H1 (cell line): ENCODE measurements at regions not wholly inside any gene's neighbourhood (a gene's known extent, or its start where the extent isn't known, plus 50 kb on each side); places are given as distances from the start of the nearest gene placed in this dataset.

Experiments used
- BCL11A ChIP-seq, 2 experiments: IDR thresholded peaks; one replicate each; pipeline ENCODE4 v1.6.1; 2011; ENCODE audit warnings: low read depth in 2 of 2, low read length in 2 of 2, mild to moderate bottlenecking in 2 of 2
- CHD7 ChIP-seq: fragments of 300-600 bp; sonication (generic); IDR thresholded peaks from 2 replicates; pipeline ENCODE4 v1.7.1; 2012; ENCODE audit warnings: low read length, moderate library complexity, mild to moderate bottlenecking, inconsistent platforms; ENCODE audit not compliant: insufficient replicate concordance
- CREB1 ChIP-seq: IDR thresholded peaks from 2 replicates; pipeline ENCODE4 v1.6.1; 2012; ENCODE audit warnings: inconsistent platforms
- EGR1 ChIP-seq: IDR thresholded peaks from 2 replicates; pipeline ENCODE4 v1.6.1; 2011; ENCODE audit warnings: low read depth, low read length, borderline replicate concordance
- EP300 ChIP-seq, 2 experiments: IDR thresholded peaks; 1 replicate in 1 of 2; 2 replicates in 1 of 2; pipeline ENCODE4 v1.6.1; 2011 to 2012; ENCODE audit warnings: low read depth in 2 of 2, low read length in 2 of 2, mild to moderate bottlenecking in 2 of 2, borderline replicate concordance in 1 of 2, inconsistent platforms in 1 of 2, moderate library complexity in 1 of 2
- EZH2 ChIP-seq: fragments of 200-600 bp; sonication (generic); IDR thresholded peaks from 2 replicates; pipeline ENCODE4 v1.7.1; 2012; ENCODE audit warnings: low read depth, mild to moderate bottlenecking, moderate library complexity, low read length, inconsistent platforms; ENCODE audit not compliant: severe bottlenecking
- JUN ChIP-seq: IDR thresholded peaks from 2 replicates; pipeline ENCODE4 v1.6.1; 2011; ENCODE audit warnings: low read depth, mild to moderate bottlenecking, improper control_type of control experiment, low read length
- KDM1A ChIP-seq: fragments of 200-600, 300-600 bp; sonication (generic); IDR thresholded peaks from 2 replicates; pipeline ENCODE4 v1.7.1; 2016; ENCODE audit warnings: mild to moderate bottlenecking, low read length, borderline replicate concordance
- RBBP5 ChIP-seq: IDR thresholded peaks from 2 replicates; pipeline ENCODE4 v1.7.1; 2012; ENCODE audit warnings: low read depth, mild to moderate bottlenecking, inconsistent platforms, low read length, moderate library complexity, borderline replicate concordance
- RFX5 ChIP-seq: IDR thresholded peaks from 2 replicates; pipeline ENCODE4 v1.6.1; 2011; ENCODE audit warnings: low read depth, low read length, improper control_type of control experiment, borderline replicate concordance
- SIRT6 ChIP-seq: IDR thresholded peaks from one replicate; pipeline ENCODE4 v1.7.1; 2012; ENCODE audit warnings: low read length, inconsistent platforms
- SRF ChIP-seq: IDR thresholded peaks from 2 replicates; pipeline ENCODE4 v1.6.1; 2011; ENCODE audit warnings: mild to moderate bottlenecking, low read depth, low read length, moderate library complexity

- no peak for TF ChIP-seq CHD7
- TF ChIP-seq EZH2 = no peak
- no peak for TF ChIP-seq SRF
- no peak for TF ChIP-seq RBBP5
- TF ChIP-seq SIRT6 = no peak
- TF ChIP-seq EGR1 = no peak
- TF ChIP-seq RFX5 = no peak
- no peak for TF ChIP-seq JUN
- TF ChIP-seq CREB1 = no peak
- TF ChIP-seq BCL11A (IDR thresholded peaks at IDR 0.05; ENCODE audit: low read depth in 2 of 2, low read length in 2 of 2) = no peak
- TF ChIP-seq EP300 (IDR thresholded peaks at IDR 0.05; ENCODE audit: borderline replicate concordance in 1 of 2, low read depth in 2 of 2, low read length in 2 of 2) = no peak
- no peak for TF ChIP-seq KDM1A
- TF ChIP-seq, all 59 proteins: peak for 0
Observed at GRCh38 chr11:107232451-107232850, 214.2 kb upstream of the GUCY1A2 start (continued).
